T-helper 1 cell treated with Interleukin-12 subunit alpha and Interleukin-12 subunit beta and Interleukin-4 antibody, amounts not matched to agents 30 ng/mL and 1 ng/mL, for 36 hours (primary cell): ENCODE measurements at regions not wholly inside any gene's neighbourhood (a gene's known extent, or its start where the extent isn't known, plus 50 kb on each side); places are given as distances from the start of the nearest gene placed in this dataset.

ENCODE experiments used
- intact Hi-C: fragments of 100-400 bp; cut with micrococcal nuclease; formaldehyde crosslinking; loops from one replicate; pipeline ENCODE4 v1.15.1; 2024

DNA sequence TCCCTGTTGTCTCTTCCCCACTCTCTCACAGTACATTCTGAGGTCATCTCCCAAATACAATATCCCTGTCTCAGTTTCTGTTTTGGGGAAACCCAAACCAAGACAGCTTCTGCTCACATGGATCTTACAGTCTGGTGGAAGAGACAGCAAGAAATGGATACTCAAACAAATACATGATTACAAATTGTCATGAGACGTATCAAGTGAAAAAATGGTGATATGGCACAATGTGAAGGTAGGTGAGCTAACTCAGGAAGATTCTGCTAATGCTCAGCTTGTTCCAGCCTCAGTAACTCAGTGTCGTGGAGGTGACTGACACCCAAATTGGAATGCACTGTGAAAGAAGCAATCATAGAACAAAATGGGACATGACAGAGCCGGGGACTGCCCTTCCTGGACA, 68.3 kb downstream of the CHST1 start:
- intact Hi-C loops, result no loop called here

DNA sequence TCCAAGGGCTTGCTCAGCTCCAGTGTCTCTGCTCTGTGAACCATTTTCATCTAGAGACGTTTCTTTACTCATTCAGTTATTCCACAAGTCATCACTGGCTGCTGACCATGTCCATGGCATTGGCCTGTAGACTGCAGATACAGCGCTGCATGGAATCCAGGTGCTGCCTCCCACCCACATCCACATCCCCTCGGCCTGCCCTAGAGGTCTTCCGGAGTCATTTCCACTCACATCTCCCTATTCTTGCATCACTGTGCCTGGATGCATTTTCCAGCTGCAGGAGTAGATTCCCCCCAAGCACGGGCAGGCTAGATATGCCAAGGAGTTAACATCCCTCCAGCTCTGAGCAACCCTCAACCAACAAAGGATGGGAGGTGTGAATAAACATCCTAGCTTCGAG, 68.9 kb downstream of the CHST1 start:
- intact Hi-C loops, result no loop called here

DNA sequence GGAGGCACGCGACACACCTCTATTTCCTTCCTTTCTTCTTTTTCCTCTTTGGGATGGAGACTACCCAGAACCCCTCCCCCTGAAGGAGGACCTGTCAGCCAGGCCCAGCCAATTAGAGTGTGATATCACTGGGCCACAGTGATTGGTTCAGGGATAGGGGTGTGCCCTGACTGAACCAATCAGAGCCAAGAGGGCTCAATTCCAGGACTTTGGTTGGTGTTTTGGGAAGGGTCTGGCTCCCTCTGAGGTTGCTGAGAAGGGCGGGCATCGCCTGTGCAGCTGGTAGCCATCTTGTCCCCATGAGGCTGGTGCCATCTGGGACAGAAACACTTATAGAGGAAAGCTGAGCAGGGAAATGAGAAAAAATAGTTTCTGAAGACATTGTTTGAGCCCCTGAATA, 71.4 kb downstream of the CHST1 start:
- intact Hi-C loops, result no loop called here

DNA sequence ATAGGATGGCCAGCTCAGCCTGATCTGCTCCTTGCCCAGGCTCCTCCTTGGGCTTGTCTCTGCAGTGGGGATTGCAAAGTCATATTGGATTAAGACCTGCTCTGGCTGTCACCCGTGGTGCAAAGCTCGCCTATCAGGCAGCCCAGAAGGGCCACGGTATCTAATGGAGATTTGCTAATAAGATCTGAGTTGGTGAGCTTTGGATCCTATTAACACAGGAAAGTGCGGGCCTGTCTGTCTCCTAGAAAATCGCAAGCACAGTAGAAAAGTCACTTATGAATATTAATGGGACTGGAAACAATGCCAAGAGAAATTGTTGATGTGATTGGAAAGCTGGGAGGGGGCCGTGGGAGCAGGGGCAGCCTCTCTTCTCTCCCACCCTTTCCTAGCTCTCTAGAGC, 72.8 kb downstream of the CHST1 start:
- intact Hi-C loops, result no loop called here

DNA sequence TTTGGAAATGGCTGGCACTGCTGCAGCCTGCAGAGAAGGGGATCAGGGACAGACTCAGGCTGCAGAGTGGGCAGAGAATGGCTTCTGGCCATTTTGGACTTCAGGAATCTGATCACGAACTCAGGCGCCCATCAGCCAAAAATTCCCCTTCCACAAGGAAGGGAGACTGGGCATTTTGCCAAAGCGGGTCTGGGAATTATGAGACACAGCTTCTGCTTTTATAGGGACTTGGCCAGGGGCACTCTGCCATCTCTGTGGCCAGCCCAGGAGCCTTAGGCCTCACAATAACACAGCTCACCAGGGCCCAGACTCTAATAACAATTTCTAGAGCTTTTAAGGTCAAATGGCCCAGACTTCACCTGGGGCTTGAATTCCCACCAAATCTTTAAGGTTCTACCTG, 74.7 kb downstream of the CHST1 start:
- intact Hi-C loops, result no loop called here

DNA sequence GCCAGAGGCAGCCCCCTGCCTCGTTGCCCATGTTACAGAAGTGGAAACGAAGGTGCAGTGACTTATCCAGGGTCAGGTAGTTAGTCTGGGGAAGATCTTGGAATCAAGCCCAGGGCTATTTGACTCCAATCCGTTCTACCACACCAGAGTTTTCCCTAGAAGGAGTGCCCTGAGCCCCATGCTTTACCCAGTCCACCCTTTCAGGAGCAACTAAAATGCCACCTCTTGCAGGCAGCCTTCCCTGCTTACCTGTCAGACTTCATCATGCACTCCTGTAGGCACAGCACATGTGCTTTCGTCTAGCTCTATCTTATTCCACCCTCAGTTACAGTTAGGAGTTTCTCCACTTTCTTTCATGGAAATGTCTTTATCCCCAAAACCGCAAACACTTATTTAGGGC, 80.2 kb downstream of the CHST1 start:
- intact Hi-C loops, result no loop called here

DNA sequence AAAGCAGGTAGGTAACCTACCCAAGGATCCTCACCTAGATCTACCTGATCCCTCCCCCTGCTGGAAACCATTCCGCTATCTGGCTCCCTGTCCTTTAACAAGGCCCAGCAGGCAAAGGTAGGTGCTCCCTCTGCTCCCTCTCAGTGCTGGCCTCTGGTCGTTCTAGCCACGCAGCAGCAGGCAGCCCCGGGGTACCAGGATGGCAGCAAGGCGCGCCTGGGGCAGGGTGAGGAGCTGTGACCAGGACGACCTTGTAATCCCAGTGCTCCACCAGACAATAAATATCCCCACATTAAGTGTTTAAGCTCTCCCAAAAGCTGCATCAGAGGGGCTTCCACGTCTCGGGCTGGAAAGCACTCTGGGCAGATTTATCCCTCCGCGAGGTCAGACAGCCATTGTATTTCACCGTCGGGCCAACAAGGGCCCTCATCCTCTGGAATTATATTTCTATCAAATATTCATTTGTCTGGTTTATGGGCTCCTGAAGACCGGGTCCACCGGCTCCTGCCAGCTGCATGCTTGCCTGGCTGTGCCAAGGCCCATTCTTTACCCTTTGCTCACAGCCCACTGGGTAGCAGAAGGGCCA, 81.3 kb downstream of the CHST1 start:
- intact Hi-C loops, result no loop called here

DNA sequence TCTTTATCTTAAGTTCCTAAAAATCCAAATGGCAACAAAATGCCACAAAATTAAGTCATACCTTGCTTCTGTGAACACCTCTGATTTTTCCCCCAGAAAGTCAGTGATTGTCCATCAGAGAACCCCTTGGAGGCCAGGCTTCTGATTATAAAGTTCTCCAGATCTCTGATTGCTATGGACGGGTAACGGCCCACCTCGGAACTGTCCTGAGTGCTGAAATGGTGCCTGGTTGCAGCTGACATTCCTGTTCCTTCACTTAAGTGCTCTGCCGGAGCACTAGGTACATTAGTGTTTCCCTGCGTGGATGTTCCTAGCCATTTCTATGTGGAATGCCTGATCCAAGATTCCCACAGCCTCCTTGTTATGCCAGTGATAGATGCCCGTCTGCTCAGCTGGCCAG, 85.0 kb downstream of the CHST1 start:
- intact Hi-C loops, result no loop called here

DNA sequence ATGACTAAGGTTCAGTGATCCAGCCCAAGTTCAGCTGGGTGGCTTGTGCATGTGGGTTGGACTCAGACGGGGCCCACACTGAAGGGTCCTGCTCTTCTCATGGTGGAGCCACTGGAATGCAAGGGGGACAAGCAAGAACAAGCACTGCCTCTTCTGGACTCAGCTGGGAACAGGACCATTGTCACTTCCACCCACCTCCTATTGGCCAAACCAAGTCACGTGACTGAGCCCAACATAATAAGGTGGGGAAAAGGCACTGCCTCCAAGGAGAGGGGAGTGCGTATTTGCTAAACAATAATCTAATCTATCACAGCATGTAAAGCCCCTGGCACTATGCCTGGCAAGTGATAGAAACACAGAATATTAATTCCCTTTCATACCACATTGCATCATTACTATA, 87.1 kb downstream of the CHST1 start:
- intact Hi-C loops, result no loop called here

DNA sequence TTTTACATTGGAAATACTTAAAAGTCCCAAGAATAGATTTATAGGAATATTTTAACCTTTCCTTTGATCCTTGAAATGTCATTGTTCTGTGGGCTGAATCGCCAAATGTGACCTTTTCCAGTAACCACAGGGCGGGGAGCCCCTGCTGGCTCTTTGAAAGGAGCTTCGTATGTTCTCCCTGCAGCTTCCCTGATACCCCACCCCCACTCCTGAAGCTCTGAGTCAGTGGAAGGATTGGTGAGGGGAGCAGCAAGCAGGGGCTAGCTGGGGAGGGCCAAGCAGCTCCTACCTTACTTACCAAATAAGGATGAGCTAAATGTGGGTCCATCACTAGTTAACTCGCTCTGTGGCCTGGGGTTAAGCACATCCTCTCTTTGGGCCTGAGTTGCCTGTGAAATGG, 87.7 kb downstream of the CHST1 start:
- intact Hi-C loops, result no loop called here

DNA sequence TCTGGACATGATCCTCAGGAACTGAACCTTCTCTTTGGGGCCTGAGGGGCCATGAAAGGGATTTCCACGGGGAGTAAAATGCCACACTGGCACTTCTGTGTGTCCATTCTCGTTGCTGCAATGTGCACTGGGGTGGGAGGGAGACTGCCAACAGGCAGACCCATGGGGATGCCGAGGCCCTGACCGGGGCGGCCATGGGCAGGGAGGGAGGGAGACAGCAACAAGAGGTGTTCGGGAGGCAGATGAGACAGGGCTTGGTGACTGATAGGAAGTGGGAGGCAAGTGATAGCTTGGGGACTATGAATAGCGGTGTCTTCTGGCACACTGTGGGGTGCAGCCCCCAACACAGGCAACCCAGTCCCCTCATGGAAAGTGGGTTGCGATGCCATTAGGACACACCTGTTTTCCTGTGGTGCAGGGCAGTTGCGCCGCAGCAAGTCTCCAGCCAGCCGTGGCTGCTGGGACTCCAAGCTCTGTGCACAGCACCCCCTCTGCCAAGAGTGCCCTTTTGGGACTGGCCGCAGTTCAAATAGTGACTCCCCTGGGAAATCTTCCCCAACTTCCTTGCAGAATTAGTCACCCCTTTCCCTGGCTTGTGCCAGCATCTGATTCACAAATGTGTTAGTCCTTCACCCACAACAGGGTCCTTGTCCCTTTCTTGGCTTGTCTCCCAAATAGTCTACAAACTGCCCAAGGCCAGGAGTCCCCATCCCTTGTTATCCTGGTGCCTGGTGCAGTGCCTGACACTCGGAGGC, 88.8 kb downstream of the CHST1 start:
- intact Hi-C loops, result no loop called here

DNA sequence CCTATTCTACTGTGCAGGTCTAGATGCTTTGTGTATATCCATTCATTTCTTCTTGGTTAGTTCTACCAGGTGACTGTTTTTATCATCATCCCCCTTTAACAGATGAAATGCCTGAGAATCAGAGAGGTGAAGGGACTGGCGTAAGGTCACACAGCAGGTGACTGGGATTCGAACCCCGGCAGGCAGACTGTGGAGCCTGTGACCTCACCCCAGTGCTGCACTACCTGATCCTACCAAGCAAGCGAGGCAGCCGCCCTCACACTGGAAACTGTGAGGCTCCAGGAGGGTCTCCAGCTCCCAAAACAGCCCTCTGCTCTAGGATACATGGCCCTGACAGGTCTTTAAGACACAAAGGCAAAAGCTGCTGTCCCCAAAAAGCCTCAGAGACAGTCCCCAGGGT, 91.7 kb downstream of the CHST1 start:
- intact Hi-C loops, result no loop called here

DNA sequence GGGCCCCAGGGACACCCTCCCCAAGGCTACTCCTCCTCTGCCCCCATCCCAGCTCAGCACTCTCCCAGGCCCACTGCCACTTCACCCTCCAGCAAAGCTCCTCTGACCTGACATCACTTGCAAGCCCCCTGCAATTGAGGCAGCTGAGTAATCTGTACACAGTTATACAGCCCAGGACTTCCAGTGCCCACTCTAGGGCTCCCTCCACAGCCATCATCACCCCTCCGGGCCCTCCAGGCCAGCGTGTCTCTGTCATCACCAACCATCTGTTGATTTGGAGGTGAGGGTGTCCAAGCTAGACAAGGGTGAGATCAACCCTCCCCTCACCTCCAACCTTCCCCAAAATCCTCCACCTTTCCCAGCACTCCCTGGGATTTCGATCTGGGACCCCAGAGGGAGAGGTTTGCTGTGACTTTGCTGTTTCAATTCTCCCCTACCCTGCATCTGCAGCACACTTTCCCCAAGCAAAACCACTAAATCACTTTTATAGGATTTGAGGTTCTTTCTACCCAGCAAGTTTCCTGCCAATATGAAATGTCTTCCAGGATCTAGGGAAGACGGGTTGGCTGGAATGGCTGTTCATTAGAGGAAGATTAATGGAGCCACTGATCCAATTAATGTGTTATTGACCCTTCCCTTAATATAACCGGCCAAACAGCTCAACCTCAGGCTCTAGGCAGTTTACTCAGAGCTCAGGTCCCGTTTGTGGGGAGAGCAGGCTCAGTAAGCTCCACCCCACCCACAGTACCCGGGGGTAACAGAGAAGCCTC, 92.9 kb downstream of the CHST1 start:
- intact Hi-C loops, result no loop called here

DNA sequence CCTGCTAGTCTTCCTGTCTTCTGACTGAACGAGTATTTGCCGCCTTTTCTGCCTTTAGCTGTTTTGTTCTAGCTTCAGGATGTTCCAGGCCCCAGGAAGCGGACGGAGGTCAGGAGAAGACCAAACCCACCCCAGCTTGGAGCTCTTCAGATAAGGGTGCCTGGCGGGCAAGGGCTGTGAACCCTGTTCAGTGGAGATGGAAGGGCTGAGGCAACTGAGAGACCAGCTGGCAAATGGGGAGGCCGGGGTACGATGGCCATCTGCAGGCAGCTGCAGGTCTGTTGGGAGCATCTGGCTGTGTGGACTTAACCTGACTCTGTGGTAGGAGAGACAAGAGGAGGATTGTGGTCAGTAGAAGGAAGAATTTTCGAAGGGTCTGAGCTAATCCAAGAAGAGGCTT, 95.6 kb downstream of the CHST1 start:
- intact Hi-C loops, result no loop called here

DNA sequence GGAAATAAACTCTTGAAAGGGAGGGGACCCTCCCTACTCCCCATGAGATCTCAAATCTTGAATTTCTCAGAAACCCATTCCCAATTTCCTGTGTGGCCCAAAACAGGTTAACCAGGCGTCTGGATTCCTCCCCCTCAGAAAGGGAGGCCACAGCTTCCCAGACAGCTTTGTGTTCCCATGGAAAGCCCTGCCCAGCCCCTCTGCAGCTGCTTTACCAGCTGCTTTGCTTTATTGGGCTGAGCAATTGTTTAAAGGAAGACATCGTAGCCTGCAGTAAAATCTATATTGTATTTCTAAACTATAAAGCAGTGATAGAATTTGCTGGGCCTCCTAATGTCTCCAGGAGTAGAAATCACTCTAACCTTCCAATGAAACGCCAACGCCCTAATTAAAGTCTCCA, 97.4 kb downstream of the CHST1 start:
- intact Hi-C loops, result no loop called here

DNA sequence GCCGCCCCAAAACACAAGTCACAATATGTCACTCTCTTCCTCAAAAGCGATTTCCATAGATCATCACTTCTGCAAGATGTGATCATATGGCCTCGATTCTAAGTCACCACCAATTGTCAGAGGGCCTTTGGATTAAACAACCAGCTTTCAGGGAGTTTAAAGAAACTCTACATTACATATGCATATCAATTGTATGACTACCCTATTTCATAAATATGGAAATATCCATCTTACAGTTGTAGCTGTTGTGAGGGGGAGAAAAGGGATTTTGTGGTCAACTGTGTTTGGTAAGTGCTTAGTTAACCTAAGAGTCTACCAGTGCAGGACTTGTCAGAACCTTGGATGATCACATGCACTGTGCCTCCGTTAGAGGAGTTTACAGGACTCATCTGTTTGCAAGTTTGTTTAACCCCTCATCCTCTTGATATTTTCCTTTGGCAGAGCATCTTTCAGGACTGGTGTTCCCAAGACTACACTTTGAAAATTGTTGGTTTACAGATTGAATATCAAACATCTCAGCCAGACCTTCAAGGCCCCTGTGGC, 99.9 kb downstream of the CHST1 start:
- intact Hi-C loops, result no loop called here

DNA sequence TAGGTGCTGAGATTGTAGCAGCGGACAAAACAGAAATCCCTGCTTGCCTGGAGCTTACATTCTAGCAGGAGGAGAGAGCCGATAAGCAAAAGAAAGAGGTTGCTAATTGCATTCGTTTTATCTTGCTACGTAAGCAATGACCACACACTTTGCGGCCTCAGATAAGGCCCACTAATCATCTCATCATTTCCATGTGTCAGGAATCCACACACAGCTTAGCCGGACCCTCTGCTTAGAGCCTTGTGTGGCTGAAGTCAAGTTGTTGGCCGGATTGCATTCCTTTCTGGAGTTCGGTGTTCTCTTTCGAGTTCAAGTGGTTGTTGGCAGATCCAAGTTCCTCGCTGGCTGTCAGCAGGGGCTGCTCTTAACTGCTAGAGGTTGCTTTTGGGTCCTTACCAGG, 101.6 kb downstream of the CHST1 start:
- intact Hi-C loops, result no loop called here

DNA sequence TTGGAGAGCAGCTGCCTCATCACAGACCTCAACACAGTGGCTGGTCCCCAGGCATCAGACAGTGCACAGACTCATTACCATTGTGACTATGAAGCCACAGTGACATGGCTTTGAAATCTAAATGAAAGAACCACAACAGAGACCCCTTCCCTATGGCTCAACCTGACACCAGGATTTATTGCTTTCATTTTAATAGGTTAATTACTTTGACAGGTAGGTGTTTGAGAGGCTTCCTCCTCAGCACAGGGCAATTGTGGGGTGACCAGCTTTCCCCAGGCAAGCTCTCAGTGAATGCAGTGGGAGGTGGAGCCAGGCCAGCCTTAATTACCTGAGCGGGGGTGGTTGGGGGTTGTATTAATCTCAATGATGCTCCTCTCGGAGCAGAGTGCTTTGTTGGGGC, 102.3 kb downstream of the CHST1 start:
- intact Hi-C loops, result no loop called here

DNA sequence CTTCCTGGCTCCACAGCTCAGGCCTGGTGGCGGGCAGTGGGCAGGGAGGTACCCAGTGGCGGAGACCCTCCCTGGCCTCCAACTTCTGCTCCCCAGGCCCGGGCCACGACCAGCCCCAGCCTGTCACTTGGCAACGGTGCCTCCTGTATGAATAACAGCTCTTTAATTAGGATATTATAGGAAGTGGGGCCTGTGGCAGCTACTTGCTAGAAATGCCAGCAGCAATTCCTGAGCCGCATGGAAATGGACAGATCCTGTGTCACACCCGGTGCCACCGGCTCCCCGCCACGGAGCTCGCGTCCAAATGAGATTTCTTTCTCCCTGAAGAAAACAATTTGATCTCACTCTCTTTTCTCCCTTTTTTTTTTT, 104.5 kb downstream of the CHST1 start:
- intact Hi-C loops, result no loop called here

DNA sequence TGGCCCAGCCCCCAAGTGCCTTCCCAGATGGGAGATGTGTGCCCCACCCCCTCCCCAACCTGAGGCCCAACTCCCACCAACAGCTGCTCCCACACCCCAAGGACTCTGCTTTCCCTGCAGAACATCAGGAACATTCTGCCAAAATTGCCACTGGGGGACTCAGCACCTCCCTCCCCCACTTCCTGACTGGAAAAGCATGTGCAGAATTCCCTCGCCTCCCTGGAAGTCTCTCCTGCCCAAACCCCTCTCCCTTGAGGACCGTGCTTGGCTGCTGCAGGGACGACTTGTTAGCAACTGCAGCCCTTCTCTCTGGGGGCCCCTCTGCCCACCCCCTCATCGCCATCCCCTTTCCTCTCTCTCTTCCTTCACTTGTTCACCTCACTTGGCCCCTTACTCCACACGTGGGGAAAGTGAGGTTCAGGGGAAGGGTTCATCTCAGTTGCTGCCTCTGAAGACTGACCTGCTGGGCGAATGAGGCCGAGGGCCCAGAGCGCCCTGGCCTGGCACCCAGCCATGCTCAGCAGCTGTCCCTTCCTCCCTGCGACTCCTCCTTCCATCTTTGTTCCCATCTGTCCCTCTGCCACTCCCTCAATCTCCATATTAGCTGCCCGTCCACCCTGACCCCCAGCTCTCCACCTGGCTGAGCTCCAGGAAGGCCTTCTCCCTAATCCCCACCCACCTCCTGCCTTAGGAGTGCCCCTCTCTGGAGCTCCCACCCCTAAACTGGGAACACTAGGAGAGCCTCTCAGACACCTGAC, 105.1 kb downstream of the CHST1 start:
- intact Hi-C loops, result no loop called here

DNA sequence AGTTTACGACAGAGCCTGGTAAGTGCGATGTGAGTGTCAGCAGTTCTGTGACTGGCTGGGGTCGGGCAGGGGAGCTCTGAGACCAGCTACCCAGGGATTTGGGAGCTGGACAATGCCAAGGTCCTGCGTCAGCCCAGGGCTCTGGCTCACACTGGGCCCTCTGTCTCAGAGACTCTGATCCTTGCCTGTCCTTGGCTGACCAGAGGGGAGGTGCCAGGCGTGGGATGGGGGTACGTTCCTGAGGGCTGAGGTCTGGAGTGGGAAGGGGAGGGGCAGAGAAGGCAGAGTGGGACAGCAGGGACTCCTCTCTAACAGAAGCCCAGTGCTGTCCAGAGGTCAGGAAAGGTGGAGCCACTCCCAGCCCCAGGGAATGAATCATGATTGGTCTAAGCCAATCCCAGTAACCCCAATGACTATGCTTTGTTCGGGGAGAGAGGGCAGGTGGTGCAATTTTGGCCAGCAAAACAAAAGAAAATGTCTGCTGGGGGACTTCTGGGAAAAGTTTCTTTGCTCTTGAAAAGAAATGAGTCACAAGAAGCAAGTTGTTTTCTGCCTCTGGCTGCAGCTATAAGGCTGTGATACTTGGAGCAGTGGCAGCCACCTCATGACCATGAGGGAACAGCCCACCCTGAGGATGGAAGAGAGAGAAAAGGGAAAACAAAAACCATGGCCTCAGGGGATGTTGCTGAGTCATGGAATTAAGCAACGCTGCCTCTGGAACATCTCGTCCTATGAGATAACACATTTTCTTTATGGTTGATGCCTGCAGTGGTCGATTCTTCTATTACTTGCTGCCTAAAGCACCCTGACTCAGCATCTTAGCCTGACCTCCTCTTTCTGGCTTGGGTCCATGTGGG, 108.3 kb downstream of the CHST1 start:
- intact Hi-C loops, result no loop called here
